IMR-90 (cell line): ENCODE measurements at regions not wholly inside any gene's neighbourhood (a gene's known extent, or its start where the extent isn't known, plus 50 kb on each side); places are given as distances from the start of the nearest gene placed in this dataset.

Source experiments
- ATAC-seq: fragments of 200-7000 bp; cut with Tn5 transposase; 2 replicates; pipeline ENCODE4 v1.9.1; 2020; ENCODE audit warnings: low read depth, mild to moderate bottlenecking, moderate library complexity
- BruUV-seq: library from RNA; stranded (reverse); fragments of 400-500 nt; replicated peaks from 2 replicates; lab custom pipeline; 2021; lab: Mats Ljungman, UMichigan
- CTCF ChIA-PET: fragments of 300-600 bp; formaldehyde crosslinking; extraction: SDS; loops from one replicate; lab custom pipeline; 2021; ENCODE audit warnings: antibody characterized with exemption; lab: Yijun Ruan, JAX
- POLR2A ChIA-PET: fragments of 300-600 bp; sonication (Branson Sonifier 250); formaldehyde crosslinking; loops from one replicate; lab custom pipeline; 2022; ENCODE audit warnings: antibody characterized with exemption; ENCODE audit not compliant: unreplicated experiment; lab: Charles Lee
- DNase-seq: peaks from one replicate; pipeline ENCODE4 v3.0.0; 2013
- H2AFZ ChIP-seq: replicated peaks from 2 replicates; pipeline ENCODE3; 2013; ENCODE audit warnings: low read length, mild to moderate bottlenecking; ENCODE audit not compliant: poor library complexity
- H2AK5ac ChIP-seq: 2 replicates; pipeline ENCODE4 v1.6.1; 2013; ENCODE audit warnings: low read depth, low read length, inconsistent platforms
- H2AK9ac ChIP-seq: replicated peaks from 2 replicates; pipeline ENCODE3; 2013; ENCODE audit warnings: mild to moderate bottlenecking, low read depth, low read length, moderate library complexity; ENCODE audit not compliant: poor library complexity
- H2BK120ac ChIP-seq: 2 replicates; pipeline ENCODE4 v1.6.1; 2013; ENCODE audit warnings: low read depth, low read length, inconsistent platforms
- H2BK15ac ChIP-seq: 3 replicates; pipeline ENCODE4 v1.6.1; 2013; ENCODE audit warnings: low read depth, low read length, inconsistent platforms
- H2BK20ac ChIP-seq: 2 replicates; pipeline ENCODE4 v1.6.1; 2013; ENCODE audit warnings: low read depth, mild to moderate bottlenecking, inconsistent platforms, low read length, moderate library complexity
- H2BK5ac ChIP-seq: 2 replicates; pipeline ENCODE4 v1.6.1; 2013; ENCODE audit warnings: mild to moderate bottlenecking, low read depth, low read length, inconsistent platforms; ENCODE audit not compliant: poor library complexity, severe bottlenecking
- H3K14ac ChIP-seq: replicated peaks from 2 replicates; pipeline ENCODE4 v1.6.1; 2013; ENCODE audit warnings: low read depth, low read length, inconsistent platforms
- H3K18ac ChIP-seq: 2 replicates; pipeline ENCODE4 v1.6.1; 2013; ENCODE audit warnings: low read depth, low read length, control low read depth
- H3K23ac ChIP-seq: 2 replicates; pipeline ENCODE4 v1.6.1; 2013; ENCODE audit warnings: low read depth, low read length, inconsistent platforms
- H3K27ac ChIP-seq: 2 replicates; pipeline ENCODE4 v1.5.1; 2013; ENCODE audit warnings: mild to moderate bottlenecking, control low read depth, low read length; ENCODE audit not compliant: insufficient read depth
- H3K27me3 ChIP-seq: 2 replicates; pipeline ENCODE4 v1.6.1; 2013; ENCODE audit warnings: low read length; ENCODE audit not compliant: control insufficient read depth, insufficient read depth
- H3K36me3 ChIP-seq: 2 replicates; pipeline ENCODE4 v1.6.1; 2013; ENCODE audit warnings: low read length, mixed read lengths; ENCODE audit not compliant: control insufficient read depth, insufficient read depth
- H3K4ac ChIP-seq: 2 replicates; pipeline ENCODE4 v1.6.1; 2013; ENCODE audit warnings: low read depth, low read length, inconsistent platforms
- H3K4me1 ChIP-seq: 2 replicates; pipeline ENCODE4 v1.6.1; 2013; ENCODE audit warnings: low read length, mixed read lengths; ENCODE audit not compliant: control insufficient read depth, insufficient read depth
- H3K4me2 ChIP-seq: 2 replicates; pipeline ENCODE4 v1.6.1; 2013; ENCODE audit warnings: low read depth, mild to moderate bottlenecking, control low read depth, low read length, moderate library complexity
- H3K4me3 ChIP-seq: 2 replicates; pipeline ENCODE4 v1.5.1; 2013; ENCODE audit warnings: low read depth, mild to moderate bottlenecking, control low read depth, low read length, moderate library complexity; ENCODE audit not compliant: insufficient read depth
- H3K56ac ChIP-seq: 2 replicates; pipeline ENCODE4 v1.6.1; 2013; ENCODE audit warnings: low read length, inconsistent platforms; ENCODE audit not compliant: insufficient read depth; ENCODE audit errors: extremely low read depth
- H3K79me1 ChIP-seq, 2 experiments: 2 replicates each; pipeline ENCODE4 v1.6.1; 2013; ENCODE audit warnings: low read length in 2 of 2, inconsistent platforms in 1 of 2, low read depth in 1 of 2
- H3K9ac ChIP-seq: 2 replicates; pipeline ENCODE4 v1.6.1; 2013; ENCODE audit warnings: low read depth, low read length, control low read depth
- H3K9me1 ChIP-seq: 2 replicates; pipeline ENCODE4 v1.6.1; 2013; ENCODE audit warnings: low read length, inconsistent platforms; ENCODE audit not compliant: insufficient read depth
- H3K9me3 ChIP-seq: 2 replicates; pipeline ENCODE4 v1.6.1; 2013; ENCODE audit warnings: low read length; ENCODE audit not compliant: control insufficient read depth, insufficient read depth
- H4K20me1 ChIP-seq: 2 replicates; pipeline ENCODE4 v1.6.1; 2013; ENCODE audit warnings: low read length, inconsistent platforms; ENCODE audit not compliant: insufficient read depth
- H4K5ac ChIP-seq: 2 replicates; pipeline ENCODE4 v1.6.1; 2013; ENCODE audit warnings: mild to moderate bottlenecking, low read depth, low read length, control low read depth
- H4K8ac ChIP-seq, 2 experiments: 2 replicates each; pipeline ENCODE4 v1.6.1; 2013; ENCODE audit warnings: low read depth in 2 of 2, low read length in 2 of 2, control low read depth in 1 of 2, inconsistent platforms in 1 of 2
- H4K91ac ChIP-seq: 2 replicates; pipeline ENCODE4 v1.6.1; 2013; ENCODE audit warnings: low read depth, low read length, inconsistent platforms; ENCODE audit not compliant: insufficient read depth
- BHLHE40 ChIP-seq: fragments of 150-350 bp; IDR thresholded peaks from 2 replicates; pipeline ENCODE4 v1.6.1; 2016; ENCODE audit warnings: mild to moderate bottlenecking, low read depth, low read length
- CEBPB ChIP-seq: IDR thresholded peaks from 2 replicates; pipeline ENCODE4 v1.6.1; 2012; ENCODE audit warnings: low read depth, low read length, improper control_type of control experiment
- CHD1 ChIP-seq: IDR thresholded peaks from 2 replicates; pipeline ENCODE4 v1.6.1; 2012; ENCODE audit warnings: low read depth, low read length, improper control_type of control experiment
- CTCF ChIP-seq: conservative IDR thresholded peaks from 2 replicates; pipeline ENCODE4 v1.5.1; 2012; ENCODE audit warnings: mild to moderate bottlenecking, low read depth, low read length, improper control_type of control experiment
- FOS ChIP-seq: fragments of 150-350 bp; IDR thresholded peaks from 2 replicates; pipeline ENCODE4 v1.6.1; 2016; ENCODE audit warnings: low read depth, low read length
- MAFK ChIP-seq: IDR thresholded peaks from 2 replicates; pipeline ENCODE4 v1.6.1; 2012; ENCODE audit warnings: low read depth, low read length, improper control_type of control experiment
- MAZ ChIP-seq: IDR thresholded peaks from 2 replicates; pipeline ENCODE4 v1.6.1; 2012; ENCODE audit warnings: low read depth, mild to moderate bottlenecking, low read length, improper control_type of control experiment, moderate library complexity, borderline replicate concordance
- MXI1 ChIP-seq: IDR thresholded peaks from 2 replicates; pipeline ENCODE4 v1.6.1; 2012; ENCODE audit warnings: low read depth, mild to moderate bottlenecking, low read length, moderate library complexity, borderline replicate concordance
- NFE2L2 ChIP-seq: fragments of 150-350 bp; IDR thresholded peaks from 2 replicates; pipeline ENCODE4 v1.6.1; 2016; ENCODE audit warnings: low read depth, mild to moderate bottlenecking, low read length
- POLR2A ChIP-seq: IDR thresholded peaks from 2 replicates; pipeline ENCODE4 v1.6.1; 2012; ENCODE audit warnings: mild to moderate bottlenecking, low read depth, low read length
- RAD21 ChIP-seq: IDR thresholded peaks from 2 replicates; pipeline ENCODE4 v1.6.1; 2012; ENCODE audit warnings: low read length, improper control_type of control experiment
- RCOR1 ChIP-seq: IDR thresholded peaks from 2 replicates; pipeline ENCODE4 v1.6.1; 2012; ENCODE audit warnings: mild to moderate bottlenecking, low read length, improper control_type of control experiment; ENCODE audit not compliant: insufficient replicate concordance
- RFX5 ChIP-seq: IDR thresholded peaks from 2 replicates; pipeline ENCODE4 v1.8.0; 2012; ENCODE audit warnings: low read depth, mild to moderate bottlenecking, low read length, moderate library complexity
- SMC3 ChIP-seq: fragments of 150-350 bp; IDR thresholded peaks from 2 replicates; pipeline ENCODE4 v1.6.1; 2016; ENCODE audit warnings: low read depth, mild to moderate bottlenecking, antibody characterized with exemption, low read length, moderate library complexity
- USF2 ChIP-seq: fragments of 150-350 bp; IDR thresholded peaks from 2 replicates; pipeline ENCODE4 v1.6.1; 2017; ENCODE audit warnings: mild to moderate bottlenecking, antibody characterized with exemption, low read length, low read depth
- WGBS, 2 experiments: methylation state at CpG; one replicate each; pipeline versions ENCODE4 v1.1.5 to v1.1.7; 2013; ENCODE audit warnings: missing lambda C conversion rate in 2 of 2; ENCODE audit not compliant: insufficient read length in 1 of 2; ENCODE audit errors: extremely low coverage in 2 of 2; 5-methylcytosine and 5-hydroxymethylcytosine counted together
- dilution Hi-C: fragments of 300-500 bp; cut with HindIII; formaldehyde crosslinking; loops from one replicate; pipeline ENCODE4 v1.14.3; 2018; ENCODE audit warnings: low sequenced_read_pairs; ENCODE audit not compliant: unreplicated experiment
- in situ Hi-C: fragments of 300-500 bp; cut with MboI; formaldehyde crosslinking; loops from 3 replicates; pipeline ENCODE4 v1.14.3; 2019; ENCODE audit warnings: low sequenced_read_pairs, inconsistent platforms, mixed read lengths
- intact Hi-C: fragments of 100-400 bp; cut with micrococcal nuclease; formaldehyde crosslinking; loops from 2 replicates; pipeline ENCODE4 v1.10.0; 2022
- TF ChIP-seq, protein P1 (sequence below): fragments of 150-350 bp; IDR thresholded peaks from 2 replicates; pipeline ENCODE4 v1.6.1; 2016; ENCODE audit warnings: low read depth, mild to moderate bottlenecking, low read length, moderate library complexity, borderline replicate concordance

DNA sequence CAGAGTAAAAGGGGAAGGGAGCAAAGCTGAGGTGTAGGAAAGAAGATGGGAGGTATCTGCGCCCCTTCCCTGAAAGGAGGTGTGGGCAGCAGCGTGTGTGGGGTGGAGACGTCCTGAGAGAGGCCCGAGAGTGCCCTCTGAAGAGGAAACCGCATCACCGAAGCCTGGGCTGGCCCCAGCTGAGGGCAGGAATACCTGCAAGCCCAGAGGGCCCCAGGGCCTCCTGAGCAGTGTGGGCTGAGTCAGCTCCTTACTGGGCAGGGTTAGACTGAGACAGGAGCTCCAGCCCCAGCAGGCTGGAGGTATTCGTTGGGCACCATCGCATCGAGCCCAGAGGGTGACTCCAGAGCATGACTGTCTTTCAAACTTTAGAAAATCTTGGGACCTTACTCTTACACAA is 534.0 kb upstream of the B3GAT1 start:
- dilution Hi-C loops (no loop called here), in situ Hi-C loops (no loop called here)
- peak overlapping the region; percentile 17; the same call in 1 of the 2 replicates for H4K91ac ChIP-seq

More for the DNA sequence above, 534.0 kb upstream of the B3GAT1 start:
- no peaks in the 10 kb centered on the region; the same call in 1 of the 2 replicates for H3K9me3 ChIP-seq
- H3K4me1 ChIP-seq = peaks cover 11% of the 10 kb centered on the region
- H2BK20ac ChIP-seq = no peak overlapping the region
- H2AK9ac ChIP-seq = no peak overlapping the region
- DNase-seq = no peak
- 0 out of 2 replicates have a peak, but pooled peaks cover 3% of the 10 kb centered on the region for H3K9me1 ChIP-seq
- no peak overlapping the region for H3K56ac ChIP-seq
- no TSS peak for BruUV-seq
- no peak overlapping the region for H3K14ac ChIP-seq
- no peak overlapping the region for H2AK5ac ChIP-seq
- no peaks in the 10 kb centered on the region for H3K36me3 ChIP-seq
- no CpG with 5 or more reads among the region's 9 CpGs for WGBS, 2 experiments
- no peak for ATAC-seq
- H4K8ac ChIP-seq = no peak overlapping the region
- H3K4ac ChIP-seq = no peak overlapping the region
- H4K20me1 ChIP-seq = no peaks in the 10 kb centered on the region
- H2BK5ac ChIP-seq = no peak overlapping the region
- H3K4me3 ChIP-seq = no peak overlapping the region
- H3K18ac ChIP-seq = no peak overlapping the region
- no peak overlapping the region for H2BK120ac ChIP-seq
- H3K27ac ChIP-seq = no peak overlapping the region
- H3K27me3 ChIP-seq = no peaks in the 10 kb centered on the region
- no peak overlapping the region for H3K4me2 ChIP-seq
- H3K23ac ChIP-seq = no peak overlapping the region
- H2AFZ ChIP-seq = peak overlapping the region; percentile 63
- intact Hi-C loops = no loop called here
- H3K9ac ChIP-seq = no peak overlapping the region
- TF ChIP-seq NFE2L2 = no peak
- TF ChIP-seq USF2 = no peak
- no peak for TF ChIP-seq MAFK
- no peak for TF ChIP-seq POLR2A
- TF ChIP-seq, protein P1, sequence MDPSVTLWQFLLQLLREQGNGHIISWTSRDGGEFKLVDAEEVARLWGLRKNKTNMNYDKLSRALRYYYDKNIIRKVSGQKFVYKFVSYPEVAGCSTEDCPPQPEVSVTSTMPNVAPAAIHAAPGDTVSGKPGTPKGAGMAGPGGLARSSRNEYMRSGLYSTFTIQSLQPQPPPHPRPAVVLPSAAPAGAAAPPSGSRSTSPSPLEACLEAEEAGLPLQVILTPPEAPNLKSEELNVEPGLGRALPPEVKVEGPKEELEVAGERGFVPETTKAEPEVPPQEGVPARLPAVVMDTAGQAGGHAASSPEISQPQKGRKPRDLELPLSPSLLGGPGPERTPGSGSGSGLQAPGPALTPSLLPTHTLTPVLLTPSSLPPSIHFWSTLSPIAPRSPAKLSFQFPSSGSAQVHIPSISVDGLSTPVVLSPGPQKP = no peak
- TF ChIP-seq SMC3 = no peak
- no peak for TF ChIP-seq FOS
- TF ChIP-seq RAD21 = no peak
- TF ChIP-seq CEBPB = no peak
- TF ChIP-seq MAZ = no peak
- TF ChIP-seq BHLHE40 = no peak
- TF ChIP-seq RCOR1 = no peak
- no peak for TF ChIP-seq RFX5
- no peak for TF ChIP-seq CTCF
- no peak for TF ChIP-seq CHD1
- no peak for TF ChIP-seq MXI1
- H4K5ac ChIP-seq = no peak overlapping the region
- H3K79me1 ChIP-seq = no peaks in the 10 kb centered on the region
- no peak overlapping the region for H2BK15ac ChIP-seq
- POLR2A ChIA-PET = no interaction called here
- CTCF ChIA-PET = interaction anchor here (1.1 kb wide), 1 partner anchor 77 kb away, joined by 3 read pairs; no protein-coding TSS in a partner anchor
